B cell (primary cell): ENCODE measurements at regions not wholly inside any gene's neighbourhood (a gene's known extent, or its start where the extent isn't known, plus 50 kb on each side); places are given as distances from the start of the nearest gene placed in this dataset.

Source experiments
- ATAC-seq: fragments of 200-7000 bp; cut with Tn5 transposase; one replicate; pipeline ENCODE4 v1.10.0; 2021; ENCODE audit warnings: low read depth, mild to moderate bottlenecking, moderate number of reproducible peaks, moderate library complexity
- CTCF ChIA-PET: fragments of 350-600 bp; sonication (Branson Sonifier 250); formaldehyde crosslinking; loops from one replicate; lab custom pipeline; 2021; ENCODE audit warnings: antibody characterized with exemption, inconsistent platforms; lab: Charles Lee
- POLR2A ChIA-PET: fragments of 350-600 bp; sonication (Branson Sonifier 250); formaldehyde crosslinking; loops from one replicate; lab custom pipeline; 2021; ENCODE audit warnings: antibody characterized with exemption; lab: Charles Lee
- DNase-seq: peaks from one replicate; pipeline ENCODE4 v3.0.0; 2013
- H2AFZ ChIP-seq: 2 replicates; pipeline ENCODE4 v1.6.1; 2012; ENCODE audit warnings: mild to moderate bottlenecking, low read depth, low read length; ENCODE audit not compliant: insufficient read depth, poor library complexity, severe bottlenecking
- H3K27ac ChIP-seq, 2 donors: 1 replicate in 1 of 2; 2 replicates in 1 of 2; pipeline ENCODE4 v1.5.1; 2012 to 2013; ENCODE audit warnings: low read length in 2 of 2, mild to moderate bottlenecking in 2 of 2, moderate library complexity in 1 of 2
- H3K27me3 ChIP-seq, 4 experiments: fragments of 200-600 bp in 1 of 4; sonication (generic) in 1 of 4; replicated peaks in 1 of 4; 1 replicate in 2 of 4; 2 replicates in 2 of 4; pipeline versions ENCODE4 v1.6.1 to v1.7.0; 2013 to 2016; ENCODE audit warnings: low read length in 3 of 4, mild to moderate bottlenecking in 2 of 4, mixed read lengths in 1 of 4, moderate library complexity in 1 of 4; ENCODE audit not compliant: insufficient read depth in 4 of 4, control insufficient read depth in 3 of 4; ENCODE audit errors: control extremely low read depth in 1 of 4
- H3K36me3 ChIP-seq, 2 experiments: replicated peaks in 1 of 2; 1 replicate in 1 of 2; 2 replicates in 1 of 2; pipeline versions ENCODE4 v1.6.1 to v1.7.1; 2013; ENCODE audit warnings: low read length in 1 of 2; ENCODE audit not compliant: insufficient read depth in 2 of 2, control insufficient read depth in 1 of 2; ENCODE audit errors: control extremely low read depth in 1 of 2, extremely low read depth in 1 of 2
- H3K4me1 ChIP-seq, 2 donors: fragments of 200-600 bp in 1 of 2; sonication (generic) in 1 of 2; 1 replicate in 1 of 2; 2 replicates in 1 of 2; pipeline versions ENCODE4 v1.5.1 to v1.6.1; 2013 to 2017; ENCODE audit warnings: low read length in 2 of 2; ENCODE audit not compliant: control insufficient read depth in 2 of 2, insufficient read depth in 2 of 2
- H3K4me2 ChIP-seq: replicated peaks from 2 replicates; pipeline ENCODE3; 2012; ENCODE audit warnings: mild to moderate bottlenecking, low read depth, low read length; ENCODE audit not compliant: poor library complexity, severe bottlenecking
- H3K4me3 ChIP-seq, 5 experiments: fragments of 200-600 bp in 1 of 5; sonication (generic) in 1 of 5; 1 replicate in 3 of 5; 2 replicates in 2 of 5; pipeline versions ENCODE4 v1.5.1 to v1.7.0; 2011 to 2016; ENCODE audit warnings: low read length in 4 of 5, mild to moderate bottlenecking in 4 of 5, low read depth in 2 of 5, control low read depth in 1 of 5, moderate library complexity in 1 of 5; ENCODE audit not compliant: insufficient read depth in 1 of 5; ENCODE audit errors: control extremely low read depth in 1 of 5, extremely low read depth in 1 of 5
- H3K79me2 ChIP-seq: fragments of 200-600 bp; sonication (generic); one replicate; pipeline ENCODE4 v1.6.0; 2016; ENCODE audit warnings: low read length; ENCODE audit not compliant: control insufficient read depth, insufficient read depth
- H3K9ac ChIP-seq: fragments of 200-600 bp; sonication (generic); 2 replicates; pipeline ENCODE4 v1.6.1; 2017; ENCODE audit warnings: mild to moderate bottlenecking, low read length, moderate library complexity
- H3K9me3 ChIP-seq, 3 donors: one replicate each; pipeline versions ENCODE4 v1.6.1 to v1.7.1; 2013; ENCODE audit warnings: low read length in 2 of 3; ENCODE audit not compliant: control insufficient read depth in 2 of 3, insufficient read depth in 1 of 3; ENCODE audit errors: control extremely low read depth in 1 of 3
- H4K20me1 ChIP-seq: 2 replicates; pipeline ENCODE4 v1.6.0; 2012; ENCODE audit warnings: mild to moderate bottlenecking, low read length; ENCODE audit not compliant: insufficient read depth, control insufficient read depth, poor library complexity, severe bottlenecking
- H3K27ac Mint-ChIP-seq: one replicate; pipeline ENCODE4 v1.8.0; 2021; ENCODE audit warnings: mixed read lengths
- H3K27me3 Mint-ChIP-seq: one replicate; pipeline ENCODE4 v1.8.0; 2021; ENCODE audit warnings: mixed read lengths
- H3K4me1 Mint-ChIP-seq: one replicate; pipeline ENCODE4 v1.8.0; 2021; ENCODE audit warnings: mixed read lengths
- H3K4me3 Mint-ChIP-seq: one replicate; pipeline ENCODE4 v1.8.0; 2021; ENCODE audit warnings: mixed read lengths
- H3K9me3 Mint-ChIP-seq: one replicate; pipeline ENCODE4 v1.8.0; 2022; ENCODE audit warnings: mixed read lengths; ENCODE audit not compliant: insufficient read depth
- CTCF ChIP-seq: fragments of 200-600 bp; IDR thresholded peaks from one replicate; pipeline ENCODE4 v1.8.0; 2022; ENCODE audit warnings: antibody characterized with exemption, mild to moderate bottlenecking
- EZH2 ChIP-seq: IDR thresholded peaks from 2 replicates; pipeline ENCODE4 v1.6.1; 2012; ENCODE audit warnings: borderline replicate concordance, low read depth, mild to moderate bottlenecking, moderate library complexity, low read length; ENCODE audit not compliant: insufficient read depth, poor library complexity, severe bottlenecking
- WGBS: methylation state at CpG from one replicate; pipeline ENCODE4 v1.1.5; 2013; ENCODE audit warnings: missing lambda C conversion rate; ENCODE audit not compliant: insufficient coverage; 5-methylcytosine and 5-hydroxymethylcytosine counted together
- intact Hi-C: fragments of 100-400 bp; cut with micrococcal nuclease; formaldehyde crosslinking; loops from one replicate; pipeline ENCODE4 v1.10.0; 2022

GRCh38 chr1:80282536-80282935 lies 1276.0 kb upstream of the ADGRL4 start:
- H3K4me3 ChIP-seq: no peak overlapping the region
- Mint-ChIP-seq H3K4me3 (no peak overlapping the region), H3K9me3 (peaks cover 2% of the 10 kb centered on the region), H3K27ac (no peak overlapping the region), H3K4me1 (no peaks in the 10 kb centered on the region), H3K27me3 (no peaks in the 10 kb centered on the region)
- H3K4me2 ChIP-seq: no peak overlapping the region
- no peak for TF ChIP-seq CTCF
- TF ChIP-seq EZH2: no peak
- no peaks in the 10 kb centered on the region for H4K20me1 ChIP-seq
- H3K27ac ChIP-seq: no peak overlapping the region
- DNase-seq: no peak
- CTCF ChIA-PET: no interaction called here
- no peak overlapping the region for H2AFZ ChIP-seq
- H3K9me3 ChIP-seq: no peaks in the 10 kb centered on the region
- intact Hi-C loops: no loop called here
- H3K36me3 ChIP-seq: no peaks in the 10 kb centered on the region
- H3K79me2 ChIP-seq: no peaks in the 10 kb centered on the region
- ATAC-seq: no peak
- POLR2A ChIA-PET: no interaction called here
- no peaks in the 10 kb centered on the region for H3K4me1 ChIP-seq
- H3K9ac ChIP-seq: no peak overlapping the region
- no peaks in the 10 kb centered on the region for H3K27me3 ChIP-seq
- 91% methylated on average over 1 of the region's 4 CpGs for WGBS

GRCh38 chr1:80278936-80279335 lies 1272.4 kb upstream of the ADGRL4 start:
- no peaks in the 10 kb centered on the region for H3K79me2 ChIP-seq
- intact Hi-C loops: no loop called here
- Mint-ChIP-seq H3K9me3 (peaks cover 2% of the 10 kb centered on the region), H3K4me1 (no peaks in the 10 kb centered on the region), H3K27me3 (no peaks in the 10 kb centered on the region), H3K4me3 (no peak overlapping the region), H3K27ac (no peak overlapping the region)
- H2AFZ ChIP-seq: no peak overlapping the region
- ChIA-PET CTCF (no interaction called here), POLR2A (no interaction called here)
- H3K27ac ChIP-seq: no peak overlapping the region
- no peak overlapping the region for H3K4me2 ChIP-seq
- no peaks in the 10 kb centered on the region for H4K20me1 ChIP-seq
- no peak for TF ChIP-seq EZH2
- TF ChIP-seq CTCF: no peak
- no peaks in the 10 kb centered on the region for H3K36me3 ChIP-seq
- no peak overlapping the region for H3K9ac ChIP-seq
- no peak for DNase-seq
- H3K9me3 ChIP-seq: peaks cover 0 to 5% (median 0%) of the 10 kb centered on the region in 3 donors
- H3K4me1 ChIP-seq: no peaks in the 10 kb centered on the region
- ATAC-seq: no peak
- no peak overlapping the region for H3K4me3 ChIP-seq
- no peaks in the 10 kb centered on the region for H3K27me3 ChIP-seq
